NCI-H146 treated with DMSO at 0.1 percent for 48 hours (cell line): ENCODE measurements at regions not wholly inside any gene's neighbourhood (a gene's known extent, or its start where the extent isn't known, plus 50 kb on each side); places are given as distances from the start of the nearest gene placed in this dataset.

Experiments used
- DNase-seq: peaks from one replicate; lab custom pipeline; 2025; ENCODE audit not compliant: unreplicated experiment; lab: John Stamatoyannopoulos, UW

DNA sequence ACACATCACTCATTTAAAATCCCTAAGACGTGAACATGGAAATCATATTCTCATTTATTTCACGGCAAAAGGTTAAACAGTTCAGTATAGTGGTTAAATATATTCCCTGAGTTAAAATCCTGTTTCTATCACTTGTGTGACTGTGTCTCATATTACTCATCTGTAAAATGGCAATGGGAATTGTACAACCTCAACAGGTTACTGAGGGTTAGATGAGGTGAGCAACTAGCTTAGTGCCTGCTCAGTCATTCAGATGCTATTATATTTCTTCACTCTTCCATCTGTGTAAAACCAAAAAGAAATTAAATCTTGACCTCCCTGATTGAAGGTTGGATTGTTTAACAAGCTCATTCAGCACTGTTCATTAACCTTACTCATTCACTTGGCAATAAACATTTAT, 212.4 kb upstream of the STK17B start:
- DNase-seq: no peak

DNA sequence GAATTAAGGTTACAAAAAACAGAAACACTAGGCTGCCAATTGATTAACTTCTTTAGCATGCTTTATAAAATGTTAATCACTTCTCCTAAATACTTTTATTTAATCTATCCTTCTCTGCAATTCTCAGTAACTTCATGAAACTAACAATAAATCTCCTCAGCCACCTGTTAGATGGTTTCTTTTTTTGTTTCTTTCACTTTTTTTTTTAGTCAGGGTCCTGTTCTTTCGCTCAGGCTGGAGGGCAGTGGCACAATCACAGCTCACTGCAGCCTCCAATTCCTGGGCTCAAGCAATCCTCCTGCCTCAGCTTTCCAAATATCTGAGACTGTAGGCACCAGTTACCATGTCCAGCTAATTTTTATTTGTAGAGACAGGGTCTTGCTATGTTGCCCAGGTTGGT, 213.4 kb upstream of the STK17B start:
- DNase-seq: no peak

DNA sequence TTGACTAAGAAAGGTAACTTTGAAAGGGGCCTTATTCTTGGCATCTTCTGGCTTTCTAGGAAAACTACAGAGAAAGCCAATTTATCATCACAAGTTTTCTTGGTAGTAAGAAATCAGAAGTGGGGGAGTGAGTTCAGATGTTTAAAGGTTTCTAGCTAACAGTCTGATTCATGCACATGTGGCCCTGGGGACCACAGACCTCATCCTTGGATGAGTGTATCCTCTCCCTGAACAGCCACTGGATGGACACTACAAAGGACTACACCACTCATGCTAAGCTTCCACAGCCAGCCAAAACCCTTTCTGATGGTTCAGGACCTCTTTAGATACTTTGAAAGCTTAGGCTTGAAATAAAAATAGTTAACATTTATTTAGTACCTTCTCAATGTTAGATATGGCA, 218.3 kb upstream of the STK17B start:
- DNase-seq: no peak

DNA sequence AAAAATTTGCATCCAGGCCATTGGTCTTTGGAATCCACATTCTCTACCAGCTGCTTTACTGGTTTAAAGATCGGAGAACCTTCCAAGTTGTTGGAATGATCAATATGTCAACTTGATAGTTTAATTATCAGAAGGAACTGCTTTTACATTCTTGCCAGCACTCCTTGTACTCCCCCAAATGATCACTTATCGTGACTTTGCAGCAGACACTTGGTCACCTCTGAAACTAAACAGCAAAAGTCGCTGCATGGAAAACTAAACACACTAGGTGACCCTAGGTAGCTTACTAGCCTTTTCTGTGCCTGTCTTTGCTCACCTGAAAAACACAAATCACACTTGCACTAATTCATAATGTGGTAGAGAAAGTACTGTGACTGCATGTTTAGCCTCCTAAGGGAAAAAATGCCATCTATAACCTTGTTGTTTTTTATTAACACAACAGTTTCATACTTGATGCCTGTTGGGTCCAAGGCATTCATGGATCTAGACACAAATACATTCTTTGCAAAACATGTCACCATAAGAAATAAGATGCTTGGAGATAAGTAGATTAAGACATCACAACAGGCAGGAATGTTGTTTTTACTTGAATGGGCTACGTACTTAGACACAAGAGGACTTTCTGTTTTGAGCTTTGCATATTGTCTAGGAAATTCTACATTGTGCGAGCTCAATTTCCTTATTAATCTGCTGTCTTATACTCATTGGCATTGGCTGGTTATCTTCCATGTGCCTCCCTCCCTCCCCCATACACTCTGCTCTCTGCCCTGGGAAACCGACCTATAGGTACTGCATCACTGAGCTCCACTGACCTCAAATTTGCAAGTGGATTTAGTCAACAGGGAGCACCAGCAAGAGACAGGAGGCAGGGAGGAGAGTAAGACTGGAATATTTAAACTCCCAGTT, 219.1 kb upstream of the STK17B start:
- DNase-seq: no peak

DNA sequence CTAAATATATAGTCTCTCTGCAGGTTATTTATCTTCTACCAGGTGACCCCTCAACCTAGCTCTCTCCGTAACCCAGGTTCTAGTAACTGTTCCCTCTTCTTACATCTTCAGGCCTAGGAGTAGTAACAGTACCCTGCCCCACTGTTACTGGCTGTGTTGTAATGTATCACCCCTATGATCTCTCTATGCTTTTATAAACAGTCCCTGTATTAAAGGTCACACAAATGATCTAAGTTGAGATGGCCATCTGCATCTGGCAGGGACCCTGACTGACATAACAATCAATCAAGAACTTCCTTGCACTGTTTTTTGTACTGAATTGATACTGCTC, 219.7 kb upstream of the STK17B start:
- no peak for DNase-seq

DNA sequence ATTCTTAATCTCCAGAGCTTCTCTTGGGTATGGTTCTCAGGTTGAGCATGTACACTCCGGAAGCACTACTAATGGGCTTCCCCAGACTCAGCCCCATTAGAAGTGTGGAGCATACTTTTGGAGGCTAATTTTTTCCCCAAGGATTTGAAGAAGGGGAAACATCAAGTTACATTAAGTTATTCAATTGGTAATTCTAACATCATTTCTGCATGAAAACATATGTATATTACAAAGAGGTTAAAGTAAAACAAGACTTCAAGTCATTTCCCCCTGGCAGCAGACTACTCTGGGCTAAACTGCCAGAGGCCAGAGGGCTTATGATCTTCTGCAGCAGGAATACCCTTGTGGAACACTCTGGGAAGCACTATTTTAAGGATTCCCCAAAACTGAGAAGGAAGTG, 227.7 kb upstream of the STK17B start:
- DNase-seq: no peak

DNA sequence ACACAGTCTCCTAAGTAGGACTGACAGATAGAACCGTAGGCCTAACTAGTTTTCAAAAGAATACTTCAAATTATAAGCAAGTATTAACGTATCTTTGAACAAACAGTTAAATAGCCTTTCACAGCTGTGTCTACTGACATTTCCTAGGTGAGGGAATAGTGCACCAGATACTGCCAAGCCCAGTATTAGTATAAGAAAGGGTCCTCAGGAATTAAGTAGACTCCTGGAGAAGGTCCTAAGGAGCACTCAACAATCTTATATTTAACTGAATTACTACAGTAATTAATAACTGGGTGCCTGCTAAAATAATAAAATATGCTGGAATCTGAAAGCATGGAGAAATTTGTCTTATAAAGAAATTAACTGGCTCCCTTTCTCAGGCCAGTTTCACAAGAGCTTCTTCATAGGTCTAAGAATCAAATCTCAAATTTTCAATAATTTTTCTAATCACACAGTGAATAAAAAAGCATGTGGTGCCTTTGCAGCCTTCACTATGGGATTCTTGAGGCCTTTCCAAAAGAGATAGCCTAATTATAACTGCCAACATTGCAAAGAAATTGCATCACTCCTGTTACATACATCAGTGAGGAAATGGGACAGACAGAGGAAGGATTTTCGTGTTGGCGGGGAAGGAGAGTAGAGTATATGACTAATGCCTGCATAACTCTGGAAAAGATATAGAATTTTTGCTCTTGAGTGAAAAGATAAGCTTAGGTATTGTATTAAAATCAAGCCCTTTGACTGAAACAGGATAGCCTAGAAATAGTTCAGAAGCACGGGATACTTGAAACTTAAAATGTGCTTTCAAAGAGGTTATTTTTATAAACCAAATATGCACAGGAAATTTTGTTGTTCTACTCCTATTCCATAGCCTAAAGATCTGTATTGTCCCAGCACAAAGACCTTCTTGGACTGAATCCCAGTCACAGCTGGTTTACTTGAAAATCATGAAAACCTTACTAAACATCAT, 228.6 kb upstream of the STK17B start:
- DNase-seq: no peak

DNA sequence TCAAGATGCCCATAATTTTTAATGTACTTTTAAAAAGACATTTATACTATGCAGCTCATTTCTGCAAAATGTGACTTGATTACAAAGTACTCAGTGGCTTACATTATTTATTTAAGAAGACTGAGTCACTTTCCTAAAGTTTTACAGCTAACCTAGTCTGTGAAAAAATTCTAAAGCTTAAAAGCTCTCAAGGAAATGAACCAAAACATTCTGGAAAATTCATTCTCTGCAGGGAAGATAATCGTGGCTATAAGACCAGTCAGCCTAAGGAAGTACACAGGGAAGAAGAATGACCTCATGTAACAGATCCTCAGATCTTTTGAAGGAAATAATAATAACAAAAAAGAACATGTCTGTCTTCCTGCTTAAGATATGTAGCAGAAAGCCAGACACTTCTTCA, 232.1 kb upstream of the STK17B start:
- no peak for DNase-seq

DNA sequence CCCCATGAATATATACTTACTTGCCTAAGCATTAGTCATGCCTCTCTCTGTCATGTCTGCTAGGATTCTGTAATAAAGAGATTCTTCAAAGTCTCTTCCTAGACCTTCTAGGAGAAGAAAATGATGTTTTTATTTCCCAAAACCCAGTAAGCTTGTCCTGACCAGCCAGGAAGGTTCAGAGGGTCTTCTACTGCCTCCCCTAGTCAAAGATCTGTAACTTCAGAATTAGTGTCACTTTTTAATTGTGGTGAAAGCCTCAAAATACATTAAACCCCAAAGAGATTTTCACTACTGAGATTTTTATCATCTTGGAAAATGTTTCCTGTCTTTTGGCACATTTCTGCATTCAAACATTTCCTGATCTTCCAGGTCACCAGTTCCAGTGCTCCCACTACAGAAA, 232.9 kb upstream of the STK17B start:
- DNase-seq: no peak

DNA sequence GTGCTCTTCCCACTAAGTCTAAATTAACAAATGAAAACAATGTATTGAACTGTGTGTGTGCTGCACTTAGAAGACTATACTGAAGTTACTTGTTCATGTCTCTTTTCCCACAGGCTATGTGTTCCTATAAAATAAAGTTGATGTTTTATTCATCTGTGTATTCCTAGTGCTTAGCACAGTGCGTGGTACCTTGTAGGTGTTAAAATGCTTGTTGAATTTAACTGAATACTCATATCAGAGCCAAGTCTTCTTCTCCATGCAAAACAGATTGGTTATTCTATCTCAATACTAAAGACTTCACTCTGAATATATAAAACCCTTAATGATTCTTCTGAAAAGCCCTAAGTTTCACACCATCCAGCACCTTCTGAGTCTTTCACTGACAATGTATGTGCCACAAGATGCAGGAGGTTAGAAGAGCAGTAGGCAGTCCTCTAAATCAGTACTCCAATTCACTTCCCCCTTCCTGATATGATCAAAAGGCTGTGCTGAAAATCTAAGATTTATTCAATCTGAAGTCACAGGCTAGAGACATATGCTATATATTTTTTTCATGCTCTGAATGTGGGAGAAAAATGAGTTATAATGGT, 231.7 kb upstream of the CCDC150 start:
- no peak for DNase-seq

DNA sequence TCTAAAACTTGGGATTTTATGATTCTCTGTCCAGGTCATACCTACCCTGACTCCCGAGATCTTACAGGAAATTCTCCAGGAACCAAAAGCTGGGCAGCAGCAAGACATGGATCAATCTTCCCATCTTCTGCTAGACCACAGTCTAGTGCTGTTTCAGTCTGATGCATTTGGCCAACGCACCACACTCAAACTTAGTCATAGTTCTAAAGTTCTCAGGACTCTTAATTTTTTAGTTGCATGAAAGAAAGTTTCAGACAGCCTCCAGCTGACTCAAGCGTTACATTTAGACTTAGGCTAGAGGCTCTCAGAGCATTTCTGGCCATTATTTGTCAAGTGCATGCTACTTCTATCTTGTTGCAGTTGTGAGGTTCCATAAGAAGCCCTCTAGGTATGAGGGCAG, 230.1 kb upstream of the CCDC150 start:
- DNase-seq: no peak

DNA sequence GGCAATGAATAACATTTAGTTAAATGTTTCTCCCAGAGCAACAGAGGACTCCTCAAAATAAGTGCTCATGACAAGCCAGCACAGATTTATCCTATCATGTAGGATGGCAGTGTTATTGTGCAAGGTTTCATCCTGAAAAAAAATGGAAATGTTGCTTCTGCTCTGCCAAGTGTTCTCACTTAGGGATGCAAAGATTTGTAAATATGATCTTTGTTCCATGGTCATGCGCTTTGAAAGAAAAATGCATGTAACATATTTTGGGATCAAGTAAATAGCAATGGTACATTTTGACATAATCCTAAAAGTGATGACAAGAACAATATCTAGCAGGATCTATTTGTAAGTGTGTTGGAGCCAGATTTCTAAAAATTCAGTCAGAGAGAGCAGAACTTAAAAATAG, 229.5 kb upstream of the CCDC150 start:
- DNase-seq: no peak

DNA sequence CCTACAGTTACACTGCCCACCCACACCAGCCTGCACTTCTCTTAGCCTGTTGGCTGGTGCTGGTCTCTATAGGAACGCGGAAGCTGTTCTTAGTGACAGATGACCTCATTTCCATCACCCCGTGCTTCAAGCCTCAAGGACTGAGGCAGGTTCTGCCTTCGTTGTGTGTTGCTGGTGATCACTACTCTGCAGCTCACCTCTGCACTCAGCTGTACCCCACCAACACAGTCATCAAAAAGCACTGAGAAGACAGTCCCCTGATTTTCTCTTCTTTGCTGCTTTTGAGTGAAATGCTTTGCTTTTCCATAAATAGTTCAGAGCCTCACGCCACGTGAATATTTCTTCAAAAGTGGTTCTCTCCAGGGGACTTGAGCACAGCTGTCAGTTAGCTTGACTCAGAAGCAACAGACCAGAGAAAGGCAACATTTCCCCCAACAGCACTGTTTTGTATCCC, 225.7 kb upstream of the CCDC150 start:
- DNase-seq: no peak

DNA sequence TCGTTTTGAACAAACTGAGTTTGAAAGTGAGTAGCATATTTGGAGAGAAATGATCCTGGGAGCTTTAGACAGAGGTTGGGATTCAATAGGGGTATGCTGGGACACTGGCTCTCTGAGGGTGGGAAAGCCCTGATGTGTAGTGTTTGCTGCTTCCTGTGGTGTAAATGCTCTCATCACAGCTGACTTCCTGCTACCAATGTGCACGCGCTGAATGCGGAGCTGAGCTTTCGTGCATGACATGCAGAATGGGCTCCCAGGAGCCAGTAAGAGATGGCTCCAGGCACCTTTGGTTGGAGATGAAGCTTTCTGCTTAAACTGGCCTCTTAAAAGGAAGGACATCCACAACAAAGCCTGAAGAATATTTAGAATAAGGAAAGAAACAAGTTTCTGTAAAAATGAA, 224.1 kb upstream of the CCDC150 start:
- DNase-seq: no peak

DNA sequence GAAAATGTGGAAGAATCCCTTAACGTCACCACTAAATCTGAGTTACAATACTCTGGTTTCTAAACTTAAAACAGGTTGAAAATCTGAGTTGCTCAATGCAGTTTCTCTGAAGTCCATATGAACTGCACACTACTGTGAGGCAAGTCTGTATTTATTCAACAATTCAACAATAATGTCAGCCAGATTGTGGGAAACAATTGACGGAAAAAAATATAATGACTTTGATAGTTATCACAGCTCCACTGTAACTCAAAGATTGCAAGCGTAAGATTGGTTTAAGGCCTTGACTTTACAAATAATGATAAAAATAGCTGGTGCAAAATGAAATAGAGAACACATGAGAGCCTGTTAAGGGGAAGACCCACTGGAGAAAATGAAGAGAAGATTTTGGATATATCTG, 219.4 kb upstream of the CCDC150 start:
- DNase-seq: no peak

DNA sequence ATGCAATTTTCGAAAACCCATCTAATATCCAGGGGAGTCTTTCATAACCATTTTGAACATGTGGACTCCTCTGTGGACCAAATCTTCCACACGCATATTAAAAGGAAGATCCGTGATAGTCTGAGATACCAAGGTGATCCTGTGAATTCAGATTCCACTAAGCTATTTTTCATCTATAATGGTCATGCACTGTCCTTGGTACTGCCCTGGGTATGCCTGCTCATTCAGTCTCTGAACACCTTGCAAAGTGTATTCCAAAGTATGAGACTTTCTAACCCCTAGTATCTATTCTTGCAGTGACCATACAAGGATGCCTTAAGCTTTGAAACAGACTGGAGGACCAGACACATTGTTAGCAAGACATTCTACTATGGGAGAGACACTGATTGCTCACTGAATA, 217.6 kb upstream of the CCDC150 start:
- no peak for DNase-seq

DNA sequence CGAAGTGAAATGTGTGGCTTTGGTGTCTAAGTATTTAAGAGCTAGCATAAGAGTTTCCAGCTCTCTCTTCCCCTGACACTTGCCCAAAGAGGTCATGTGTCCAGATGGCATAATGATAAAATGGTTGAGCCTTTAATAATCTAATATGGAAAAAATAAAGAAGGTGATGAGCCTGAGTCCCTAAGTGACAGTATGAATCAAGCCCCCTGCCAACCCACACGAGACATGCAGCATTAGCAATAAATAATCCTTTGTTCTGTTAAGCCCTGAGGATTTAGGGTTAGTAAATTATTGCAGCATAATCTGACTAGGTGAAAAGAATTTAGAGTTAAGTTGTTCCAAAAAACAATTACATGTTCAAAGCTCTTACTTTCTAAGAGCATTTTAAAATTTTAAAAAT, 217.2 kb upstream of the CCDC150 start:
- no peak for DNase-seq

DNA sequence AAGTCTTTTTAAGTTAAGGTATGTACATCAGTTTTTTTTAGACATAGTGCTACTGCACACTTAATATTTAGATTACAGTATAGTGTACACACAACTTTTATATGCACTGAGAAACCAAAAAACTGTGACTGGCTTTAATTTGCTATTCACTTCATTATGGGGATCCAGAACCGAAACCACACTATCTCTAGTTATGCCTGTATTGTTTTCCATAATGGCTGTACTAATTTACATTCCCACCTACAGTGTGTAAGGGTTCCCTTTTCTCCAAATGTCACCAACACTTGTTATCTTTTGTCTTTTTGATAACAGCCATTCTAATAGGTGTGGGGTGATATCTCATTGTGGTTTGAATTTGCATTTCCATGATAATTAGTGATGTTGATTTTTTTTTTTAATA, 213.4 kb upstream of the CCDC150 start:
- DNase-seq: no peak

DNA sequence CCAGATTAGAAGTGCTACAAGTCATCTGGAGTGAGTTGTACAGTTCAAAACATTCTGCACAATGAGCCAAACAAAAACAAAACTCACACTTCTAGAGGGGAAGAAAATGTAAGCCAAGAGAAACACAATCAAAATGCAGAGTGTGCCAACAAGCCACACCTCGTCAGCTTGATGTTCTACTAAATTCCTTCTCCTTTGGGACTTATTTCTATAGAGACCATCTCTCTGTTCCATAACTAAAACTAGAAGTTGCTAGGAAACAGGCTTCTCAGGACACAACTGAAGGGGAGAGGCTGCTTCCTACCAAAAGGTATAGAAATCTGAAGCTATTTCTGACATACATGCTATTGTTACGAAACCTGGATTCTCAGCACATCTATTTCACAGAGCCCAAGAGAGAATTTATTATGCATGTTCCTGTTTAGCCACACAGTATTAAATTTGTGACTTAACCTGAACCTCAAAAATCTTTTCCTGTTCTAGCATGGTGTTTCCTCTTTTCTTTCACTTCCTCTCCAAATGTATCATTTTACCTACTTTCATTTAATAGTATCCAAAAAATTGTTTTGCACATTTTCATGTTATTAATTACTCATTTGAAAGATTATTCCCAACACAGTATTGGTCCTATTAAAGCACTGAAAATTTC, 211.4 kb upstream of the CCDC150 start:
- no peak for DNase-seq

DNA sequence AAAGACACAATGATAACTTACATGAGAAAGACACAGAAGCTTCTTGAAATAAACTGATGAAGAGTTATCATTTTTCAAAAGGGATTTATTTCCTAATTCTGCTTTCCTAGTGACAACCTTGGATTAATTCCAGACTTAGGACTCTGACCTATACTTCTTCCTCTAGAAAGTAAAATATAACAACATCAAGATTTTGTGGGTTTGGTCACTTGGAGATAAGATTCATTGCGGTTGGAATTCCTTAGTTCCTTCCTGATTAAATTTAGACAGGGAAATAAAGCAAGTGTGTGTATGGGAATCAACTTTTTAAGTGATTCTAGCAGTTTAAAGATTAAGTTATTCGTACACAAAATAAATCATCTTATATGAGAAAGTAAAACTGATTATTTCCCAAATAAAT, 208.4 kb upstream of the CCDC150 start:
- no peak for DNase-seq

DNA sequence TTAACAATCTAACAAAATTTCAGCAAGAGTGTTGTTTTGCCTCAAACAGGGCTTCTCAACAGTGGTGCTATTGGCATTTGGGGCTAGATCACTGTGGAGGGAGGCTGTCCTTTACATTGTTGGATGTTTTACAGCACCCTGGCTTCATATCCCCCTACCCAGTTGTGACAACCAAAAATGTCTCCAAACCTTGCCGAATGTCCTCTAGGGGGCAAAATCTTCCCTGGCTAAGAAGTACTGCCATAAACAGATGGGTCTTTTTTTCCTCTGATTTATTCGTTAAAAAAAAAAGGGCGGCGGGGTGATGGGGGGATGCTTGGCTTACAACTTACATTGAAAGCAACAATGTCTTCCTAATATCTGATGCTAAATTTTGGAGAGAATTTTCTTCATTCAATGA, 207.6 kb upstream of the CCDC150 start:
- no peak for DNase-seq
